ENCODE measurements at regions not wholly inside any gene's neighbourhood (a gene's known extent, or its start where the extent isn't known, plus 50 kb on each side); places are given as distances from the start of the nearest gene placed in this dataset.

DNA sequence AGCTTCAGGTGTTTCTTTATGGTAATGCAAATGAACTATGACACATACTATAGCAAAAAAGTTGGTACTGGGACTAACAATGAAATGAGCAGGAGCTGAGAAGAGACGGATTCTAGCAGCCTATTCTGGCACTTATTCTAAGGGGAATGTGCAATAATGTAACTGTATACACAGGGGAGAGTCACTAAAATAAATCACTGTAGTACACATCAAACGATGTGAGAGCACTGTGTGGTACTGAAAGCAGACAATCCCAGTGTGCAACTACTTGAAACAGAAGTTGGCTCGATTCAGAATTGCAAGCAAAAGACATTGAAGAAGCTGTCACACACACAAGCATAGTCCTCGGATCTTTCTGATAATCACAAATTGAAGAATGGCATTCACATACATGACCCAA is 1713.0 kb upstream of the CDH9 start:
- TF ChIP-seq, protein P1, sequence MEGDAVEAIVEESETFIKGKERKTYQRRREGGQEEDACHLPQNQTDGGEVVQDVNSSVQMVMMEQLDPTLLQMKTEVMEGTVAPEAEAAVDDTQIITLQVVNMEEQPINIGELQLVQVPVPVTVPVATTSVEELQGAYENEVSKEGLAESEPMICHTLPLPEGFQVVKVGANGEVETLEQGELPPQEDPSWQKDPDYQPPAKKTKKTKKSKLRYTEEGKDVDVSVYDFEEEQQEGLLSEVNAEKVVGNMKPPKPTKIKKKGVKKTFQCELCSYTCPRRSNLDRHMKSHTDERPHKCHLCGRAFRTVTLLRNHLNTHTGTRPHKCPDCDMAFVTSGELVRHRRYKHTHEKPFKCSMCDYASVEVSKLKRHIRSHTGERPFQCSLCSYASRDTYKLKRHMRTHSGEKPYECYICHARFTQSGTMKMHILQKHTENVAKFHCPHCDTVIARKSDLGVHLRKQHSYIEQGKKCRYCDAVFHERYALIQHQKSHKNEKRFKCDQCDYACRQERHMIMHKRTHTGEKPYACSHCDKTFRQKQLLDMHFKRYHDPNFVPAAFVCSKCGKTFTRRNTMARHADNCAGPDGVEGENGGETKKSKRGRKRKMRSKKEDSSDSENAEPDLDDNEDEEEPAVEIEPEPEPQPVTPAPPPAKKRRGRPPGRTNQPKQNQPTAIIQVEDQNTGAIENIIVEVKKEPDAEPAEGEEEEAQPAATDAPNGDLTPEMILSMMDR (IDR thresholded peaks at IDR 0.05), result no peak
- no peak for TF ChIP-seq EP300 (IDR thresholded peaks at IDR 0.05)
- 52% methylated on average over 4 of the region's 4 CpGs for WGBS
- no peak overlapping the region for H3K27ac ChIP-seq
- H3K4me1 ChIP-seq, result no peaks in the 10 kb centered on the region
- DNase-seq (ENCODE audit: low spot score in 2 of 2), result no peak
- H3K36me3 ChIP-seq, result no peaks in the 10 kb centered on the region
- no peaks in the 10 kb centered on the region for H3K9me3 ChIP-seq
- no peak overlapping the region for H3K4me3 ChIP-seq
- H3K27me3 ChIP-seq, result no peaks in the 10 kb centered on the region

DNA sequence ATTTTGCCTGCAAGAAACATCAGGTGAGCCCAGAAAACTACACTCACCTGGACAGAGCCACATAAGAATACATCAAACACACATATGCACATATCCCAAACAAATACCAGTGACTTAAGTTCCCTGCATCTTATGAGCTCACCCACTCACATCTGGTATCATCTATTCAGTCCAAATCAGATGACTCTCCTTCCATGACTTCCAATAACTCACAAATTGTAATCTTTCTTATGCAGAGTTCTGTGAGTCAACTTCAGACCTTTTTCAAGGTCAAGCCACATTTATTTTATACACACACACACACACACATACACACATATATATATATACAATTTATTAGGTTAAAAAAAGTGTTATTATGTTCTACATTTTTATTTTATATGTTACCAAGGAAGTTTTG is 1711.9 kb upstream of the CDH9 start:
- no peak for DNase-seq (ENCODE audit: low spot score in 2 of 2)
- TF ChIP-seq, protein P1 (IDR thresholded peaks at IDR 0.05), result no peak
- TF ChIP-seq POLR2AphosphoS5 (IDR thresholded peaks at IDR 0.05) (no peak), EP300 (IDR thresholded peaks at IDR 0.05) (no peak), POLR2A (IDR thresholded peaks at IDR 0.05) (no peak)

DNA sequence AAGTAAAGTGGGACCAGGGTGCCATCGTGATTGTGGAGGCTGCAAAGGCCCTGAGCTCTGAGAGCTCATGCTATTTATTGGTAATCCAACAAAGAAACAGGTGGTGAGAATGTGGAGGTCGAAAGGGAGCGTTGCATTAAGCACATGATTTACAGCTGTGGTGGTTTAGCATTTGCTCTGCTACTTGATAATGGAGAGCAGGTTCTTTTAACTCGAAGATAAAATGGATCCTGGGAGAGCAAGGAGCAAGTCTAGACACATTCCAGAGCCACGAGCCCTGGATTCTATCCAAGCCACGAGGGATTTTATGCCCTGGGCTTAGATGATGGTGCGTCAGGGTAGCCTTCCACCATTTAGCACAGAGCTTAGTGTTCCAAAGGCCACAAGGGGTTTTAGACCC is 1710.1 kb upstream of the CDH9 start:
- DNase-seq (ENCODE audit: low spot score in 2 of 2), result no peak
- 24% methylated on average over 7 of the region's 7 CpGs for WGBS

More for the DNA sequence above, 1711.9 kb upstream of the CDH9 start:
- no peak overlapping the region for H3K27ac ChIP-seq
- no peak overlapping the region for H3K4me3 ChIP-seq
- H3K27me3 ChIP-seq, result no peaks in the 10 kb centered on the region
- no peaks in the 10 kb centered on the region for H3K36me3 ChIP-seq
- no peaks in the 10 kb centered on the region for H3K9me3 ChIP-seq
- no peaks in the 10 kb centered on the region for H3K4me1 ChIP-seq

DNA sequence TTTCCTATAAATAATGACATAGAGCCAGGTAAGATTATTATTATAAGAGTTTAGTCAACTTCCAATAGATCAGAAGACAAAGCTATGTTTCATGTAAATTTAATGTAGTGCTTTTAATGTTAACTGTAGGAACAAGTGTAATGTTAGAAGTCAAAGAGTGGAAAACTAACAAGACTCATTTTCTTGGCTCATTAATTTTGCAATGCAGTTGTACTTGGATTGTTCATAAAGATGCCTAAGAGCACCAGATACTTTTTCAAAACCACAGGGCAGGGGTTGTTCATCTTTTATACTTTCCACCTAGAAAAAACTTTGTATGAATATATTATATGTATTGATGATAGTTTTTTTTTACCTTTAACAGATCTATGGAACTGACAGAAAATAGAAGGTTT is 1705.3 kb upstream of the CDH9 start:
- H3K27ac ChIP-seq, result no peak overlapping the region
- no peak for TF ChIP-seq EP300 (IDR thresholded peaks at IDR 0.05)
- no peaks in the 10 kb centered on the region for H3K4me1 ChIP-seq
- DNase-seq (ENCODE audit: low spot score in 2 of 2), result no peak
- H3K27me3 ChIP-seq, result no peaks in the 10 kb centered on the region
- H3K4me3 ChIP-seq, result no peak overlapping the region
- no peaks in the 10 kb centered on the region for H3K36me3 ChIP-seq
- H3K9me3 ChIP-seq, result no peaks in the 10 kb centered on the region

More for the DNA sequence above, 1710.1 kb upstream of the CDH9 start:
- no peaks in the 10 kb centered on the region for H3K36me3 ChIP-seq
- H3K4me1 ChIP-seq, result no peaks in the 10 kb centered on the region
- H3K27me3 ChIP-seq, result no peaks in the 10 kb centered on the region
- H3K27ac ChIP-seq, result no peak overlapping the region
- H3K9me3 ChIP-seq, result no peaks in the 10 kb centered on the region
- H3K4me3 ChIP-seq, result no peak overlapping the region
- TF ChIP-seq, protein P1 (IDR thresholded peaks at IDR 0.05), result no peak
- TF ChIP-seq EP300 (IDR thresholded peaks at IDR 0.05) (no peak), POLR2A (IDR thresholded peaks at IDR 0.05) (no peak), POLR2AphosphoS5 (IDR thresholded peaks at IDR 0.05) (no peak)

DNA sequence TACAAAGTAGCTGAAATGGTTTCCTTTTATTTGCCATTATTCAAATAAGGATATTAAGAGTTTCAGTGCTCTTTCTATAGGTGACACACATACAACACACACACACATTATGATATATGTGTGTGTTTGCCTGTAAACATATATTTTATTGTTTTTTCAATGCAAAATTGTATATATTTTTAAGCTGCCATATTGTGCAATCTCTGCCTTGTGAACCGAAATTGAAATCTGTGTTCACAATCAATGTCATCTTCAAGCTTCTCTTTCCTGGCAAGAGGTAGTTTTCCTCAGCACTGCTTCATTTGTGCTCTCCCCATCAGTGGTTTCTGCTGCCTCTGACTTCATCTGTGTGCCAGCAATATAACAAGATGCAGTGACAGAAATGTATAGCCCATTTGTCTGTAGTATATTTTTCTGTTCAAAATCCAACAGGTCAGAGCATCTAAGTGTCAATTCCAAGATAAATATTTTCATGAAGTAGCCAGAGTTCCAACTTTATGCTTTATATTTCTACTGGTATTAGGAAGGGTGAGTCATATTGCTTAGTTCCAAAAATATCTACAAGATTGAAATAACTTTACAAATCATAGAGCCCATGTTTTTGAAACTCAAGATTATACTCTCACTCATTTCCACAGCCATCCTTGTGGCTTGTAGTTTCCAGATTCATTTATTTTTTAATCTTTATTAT is 1704.8 kb upstream of the CDH9 start:
- no peaks in the 10 kb centered on the region for H3K27me3 ChIP-seq
- H3K9me3 ChIP-seq, result no peaks in the 10 kb centered on the region
- 35% methylated on average over 1 of the region's 1 CpG for WGBS
- no peaks in the 10 kb centered on the region for H3K36me3 ChIP-seq
- H3K4me3 ChIP-seq, result no peak overlapping the region
- H3K27ac ChIP-seq, result no peak overlapping the region
- DNase-seq (ENCODE audit: low spot score in 2 of 2), result no peak
- no peaks in the 10 kb centered on the region for H3K4me1 ChIP-seq
- TF ChIP-seq, protein P1 (IDR thresholded peaks at IDR 0.05), result no peak
- TF ChIP-seq POLR2AphosphoS5 (IDR thresholded peaks at IDR 0.05) (no peak), EP300 (IDR thresholded peaks at IDR 0.05) (no peak), POLR2A (IDR thresholded peaks at IDR 0.05) (no peak)

DNA sequence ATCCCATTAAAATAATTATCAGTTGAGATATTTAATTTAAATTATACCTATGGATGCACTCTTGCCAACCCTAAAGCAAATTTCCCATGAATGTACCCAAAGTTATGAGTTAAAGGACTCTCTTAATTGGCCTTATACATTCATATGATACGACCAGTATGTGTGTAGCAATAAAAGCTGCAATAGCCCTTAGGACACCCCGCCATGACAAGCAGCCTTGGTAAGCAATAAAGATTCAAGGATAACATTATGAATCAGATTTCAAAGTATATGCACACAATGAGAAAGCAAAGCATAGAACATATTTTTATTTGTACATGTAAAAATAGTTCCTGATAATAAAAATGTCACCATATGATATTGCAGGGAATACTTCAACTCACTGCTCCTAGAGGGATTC is 1699.3 kb upstream of the CDH9 start:
- Histone ChIP-seq H3K4me3 (no peak overlapping the region), H3K27ac (no peak overlapping the region), H3K9me3 (peaks cover 4% of the 10 kb centered on the region), H3K36me3 (no peaks in the 10 kb centered on the region), H3K4me1 (no peaks in the 10 kb centered on the region), H3K27me3 (no peaks in the 10 kb centered on the region)
- DNase-seq (ENCODE audit: low spot score in 2 of 2), result no peak
- 72% methylated on average over 2 of the region's 2 CpGs for WGBS
- no peak for TF ChIP-seq POLR2A (IDR thresholded peaks at IDR 0.05)
- TF ChIP-seq, protein P1 (IDR thresholded peaks at IDR 0.05), result no peak
- TF ChIP-seq EP300 (IDR thresholded peaks at IDR 0.05), result no peak
- no peak for TF ChIP-seq POLR2AphosphoS5 (IDR thresholded peaks at IDR 0.05)
